ENCODE measurements at regions not wholly inside any gene's neighbourhood (a gene's known extent, or its start where the extent isn't known, plus 50 kb on each side); places are given as distances from the start of the nearest gene placed in this dataset.

DNA sequence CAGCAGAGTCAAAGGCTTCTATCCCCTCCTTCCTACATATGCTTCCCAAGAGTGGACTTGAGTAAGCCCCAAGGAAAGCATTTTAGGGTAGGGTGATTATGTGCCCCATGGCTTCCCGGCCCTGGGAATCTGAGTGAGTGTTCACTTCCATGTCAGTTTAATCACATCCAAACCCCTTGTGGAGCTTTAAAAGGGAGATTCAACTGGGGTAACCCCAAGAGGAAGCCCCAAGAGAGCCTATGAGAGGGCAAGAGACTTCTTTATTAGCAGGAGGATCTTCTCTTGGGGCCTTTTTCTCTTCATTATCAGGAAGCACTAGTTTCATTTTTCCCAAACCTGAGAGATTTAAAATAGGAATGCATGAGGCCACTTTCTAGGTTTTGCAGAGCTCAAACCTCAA is 97.0 kb upstream of the IRF2BP2 start:
- no TSS peak for BruUV-seq (replicated peaks)

DNA sequence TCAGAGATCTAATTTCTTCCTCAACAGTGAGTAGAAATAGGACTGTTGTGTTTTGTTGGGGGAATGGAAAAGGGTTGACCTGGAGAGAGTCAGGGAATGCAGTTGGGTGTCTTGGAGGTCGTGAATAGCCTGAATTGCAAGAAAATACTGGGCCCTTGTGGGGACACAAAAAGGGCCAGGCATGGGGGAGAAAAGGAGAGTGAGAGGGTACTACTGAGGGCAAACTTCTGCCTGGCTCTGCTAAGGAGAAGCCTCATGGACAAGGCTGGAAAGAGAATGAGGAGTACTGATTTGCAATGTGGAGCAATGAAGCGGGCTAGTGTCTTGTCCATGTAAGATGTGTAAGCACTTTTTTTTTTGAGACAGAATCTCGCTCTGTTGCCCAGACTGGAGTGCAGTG is 96.2 kb upstream of the IRF2BP2 start:
- H3K4me3 ChIP-seq (ENCODE audit: low read depth, low read length, poor library complexity, severe bottlenecking): no peak overlapping the region
- H3K27ac ChIP-seq (ENCODE audit: low read depth, low read length, poor library complexity, severe bottlenecking): no peak overlapping the region
- TF ChIP-seq, protein P1, sequence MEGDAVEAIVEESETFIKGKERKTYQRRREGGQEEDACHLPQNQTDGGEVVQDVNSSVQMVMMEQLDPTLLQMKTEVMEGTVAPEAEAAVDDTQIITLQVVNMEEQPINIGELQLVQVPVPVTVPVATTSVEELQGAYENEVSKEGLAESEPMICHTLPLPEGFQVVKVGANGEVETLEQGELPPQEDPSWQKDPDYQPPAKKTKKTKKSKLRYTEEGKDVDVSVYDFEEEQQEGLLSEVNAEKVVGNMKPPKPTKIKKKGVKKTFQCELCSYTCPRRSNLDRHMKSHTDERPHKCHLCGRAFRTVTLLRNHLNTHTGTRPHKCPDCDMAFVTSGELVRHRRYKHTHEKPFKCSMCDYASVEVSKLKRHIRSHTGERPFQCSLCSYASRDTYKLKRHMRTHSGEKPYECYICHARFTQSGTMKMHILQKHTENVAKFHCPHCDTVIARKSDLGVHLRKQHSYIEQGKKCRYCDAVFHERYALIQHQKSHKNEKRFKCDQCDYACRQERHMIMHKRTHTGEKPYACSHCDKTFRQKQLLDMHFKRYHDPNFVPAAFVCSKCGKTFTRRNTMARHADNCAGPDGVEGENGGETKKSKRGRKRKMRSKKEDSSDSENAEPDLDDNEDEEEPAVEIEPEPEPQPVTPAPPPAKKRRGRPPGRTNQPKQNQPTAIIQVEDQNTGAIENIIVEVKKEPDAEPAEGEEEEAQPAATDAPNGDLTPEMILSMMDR (conservative IDR thresholded peaks at IDR 0.05; ENCODE audit: low read depth, low read length): no peak
- no peak for TF ChIP-seq EZH2 (IDR thresholded peaks at IDR 0.05; ENCODE audit: borderline replicate concordance, low read depth, low read length, poor library complexity, severe bottlenecking)
- no peak for DNase-seq (ENCODE audit: low spot score)
- intact Hi-C loops (cut with micrococcal nuclease; ENCODE audit: unreplicated experiment): no loop called here
- H3K36me3 ChIP-seq (ENCODE audit: insufficient read depth, low read length, poor library complexity, severe bottlenecking): no peaks in the 10 kb centered on the region
- no peaks in the 10 kb centered on the region for H3K9me3 ChIP-seq (ENCODE audit: low read depth, low read length, poor library complexity, severe bottlenecking)
- H3K27me3 ChIP-seq (replicated peaks; ENCODE audit: insufficient read depth, low read depth, low read length, poor library complexity): no peaks in the 10 kb centered on the region
- POLR2A ChIA-PET (ENCODE audit: low non-redundant PET): no interaction called here
- no TSS peak for BruUV-seq (replicated peaks)
- no peaks in the 10 kb centered on the region for H3K4me1 ChIP-seq (ENCODE audit: insufficient read depth, low read length, poor library complexity, severe bottlenecking)
- CTCF ChIA-PET: interaction anchor here (0.6 kb wide), 1 partner anchor 18 kb away, joined by 3 read pairs; no protein-coding TSS in a partner anchor

More for the DNA sequence above, 97.0 kb upstream of the IRF2BP2 start:
- no peaks in the 10 kb centered on the region for H3K36me3 ChIP-seq (ENCODE audit: insufficient read depth, low read length, poor library complexity, severe bottlenecking)
- no peak overlapping the region for H3K27ac ChIP-seq (ENCODE audit: low read depth, low read length, poor library complexity, severe bottlenecking)
- H3K4me1 ChIP-seq (ENCODE audit: insufficient read depth, low read length, poor library complexity, severe bottlenecking): no peaks in the 10 kb centered on the region
- no peaks in the 10 kb centered on the region for H3K9me3 ChIP-seq (ENCODE audit: low read depth, low read length, poor library complexity, severe bottlenecking)
- intact Hi-C loops (cut with micrococcal nuclease; ENCODE audit: unreplicated experiment): no loop called here
- CTCF ChIA-PET: no interaction called here
- TF ChIP-seq EZH2 (IDR thresholded peaks at IDR 0.05; ENCODE audit: borderline replicate concordance, low read depth, low read length, poor library complexity, severe bottlenecking): no peak
- TF ChIP-seq, protein P1 (conservative IDR thresholded peaks at IDR 0.05; ENCODE audit: low read depth, low read length): no peak
- no peak overlapping the region for H3K4me3 ChIP-seq (ENCODE audit: low read depth, low read length, poor library complexity, severe bottlenecking)
- POLR2A ChIA-PET (ENCODE audit: low non-redundant PET): no interaction called here
- no peak for DNase-seq (ENCODE audit: low spot score)
- H3K27me3 ChIP-seq (replicated peaks; ENCODE audit: insufficient read depth, low read depth, low read length, poor library complexity): no peaks in the 10 kb centered on the region

DNA sequence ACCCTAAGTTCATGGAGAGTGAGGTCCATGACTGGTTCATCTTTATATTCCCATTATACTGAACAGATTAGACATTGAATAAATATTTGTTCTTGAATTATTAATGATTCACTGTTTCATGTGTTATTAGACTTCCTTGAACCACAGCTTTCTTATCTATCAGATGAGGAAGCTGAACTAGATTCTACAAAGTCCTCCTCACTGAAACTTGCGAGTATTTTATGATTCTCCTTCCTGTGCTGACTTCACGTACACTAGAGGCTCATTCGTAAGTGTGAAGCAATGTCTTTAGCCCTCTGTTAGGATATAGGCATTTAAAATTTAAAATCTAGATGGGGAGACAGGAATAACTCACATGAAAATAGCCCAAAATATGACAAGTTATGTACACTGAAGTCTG is 95.6 kb upstream of the IRF2BP2 start:
- Histone ChIP-seq H3K4me3 (ENCODE audit: low read depth, low read length, poor library complexity, severe bottlenecking) (no peak overlapping the region), H3K27ac (ENCODE audit: low read depth, low read length, poor library complexity, severe bottlenecking) (no peak overlapping the region), H3K9me3 (ENCODE audit: low read depth, low read length, poor library complexity, severe bottlenecking) (no peaks in the 10 kb centered on the region), H3K4me1 (ENCODE audit: insufficient read depth, low read length, poor library complexity, severe bottlenecking) (no peaks in the 10 kb centered on the region), H3K27me3 (replicated peaks; ENCODE audit: insufficient read depth, low read depth, low read length, poor library complexity) (no peaks in the 10 kb centered on the region), H3K36me3 (ENCODE audit: insufficient read depth, low read length, poor library complexity, severe bottlenecking) (no peaks in the 10 kb centered on the region)
- BruUV-seq (replicated peaks): no TSS peak
- ChIA-PET CTCF (no interaction called here), POLR2A (ENCODE audit: low non-redundant PET) (no interaction called here)
- no peak for DNase-seq (ENCODE audit: low spot score)
- TF ChIP-seq EZH2 (IDR thresholded peaks at IDR 0.05; ENCODE audit: borderline replicate concordance, low read depth, low read length, poor library complexity, severe bottlenecking): no peak
- TF ChIP-seq, protein P1 (conservative IDR thresholded peaks at IDR 0.05; ENCODE audit: low read depth, low read length): no peak
- intact Hi-C loops (cut with micrococcal nuclease; ENCODE audit: unreplicated experiment): no loop called here
